A549 (cell line): ENCODE measurements at regions not wholly inside any gene's neighbourhood (a gene's known extent, or its start where the extent isn't known, plus 50 kb on each side); places are given as distances from the start of the nearest gene placed in this dataset.

ENCODE experiments used
- ATAC-seq, 2 experiments: fragments of 200-7000 bp in 1 of 2; fragments of >200 bp in 1 of 2; cut with Nextera tagmentation in 1 of 2; cut with Tn5 transposase in 1 of 2; 3 replicates each; pipeline versions ENCODE4 v1.8.0 to v1.9.1; 2018 to 2020; ENCODE audit warnings: mild to moderate bottlenecking in 1 of 2, moderate library complexity in 1 of 2
- CTCF ChIA-PET: fragments of 300-600 bp; sonication (Branson Sonifier 250); formaldehyde crosslinking; extraction: SDS; loops from one replicate; lab custom pipeline; 2021; ENCODE audit warnings: antibody characterized with exemption, inconsistent platforms; lab: Yijun Ruan, JAX
- POLR2A ChIA-PET: fragments of 350-600 bp; formaldehyde crosslinking; extraction: SDS; loops from one replicate; lab custom pipeline; 2021; ENCODE audit warnings: antibody characterized with exemption, inconsistent platforms; lab: Yijun Ruan, JAX
- DNase-seq, 2 experiments: peaks; one replicate each; pipeline versions ENCODE4 v3.0.0 to v3.0.0-alpha.2; 2011 to 2016; ENCODE audit warnings: low read depth in 1 of 2, low spot score in 1 of 2
- FAIRE-seq: peaks from 2 replicates; lab custom pipeline; 2011; peaks lifted over from hg19 to GRCh38; lab: Jason Lieb, UNC
- H3K27ac ChIP-seq, 2 experiments: fragments of >200 bp; sonication (Bioruptor Twin); formaldehyde crosslinking; 3 replicates each; pipeline ENCODE4 v1.5.1; 2016 to 2017
- H3K4me1 ChIP-seq: fragments of >200 bp; sonication (Bioruptor Twin); formaldehyde crosslinking; 3 replicates; pipeline ENCODE4 v1.6.1; 2016
- H3K4me2 ChIP-seq: fragments of >200 bp; sonication (Bioruptor Twin); formaldehyde crosslinking; 3 replicates; pipeline ENCODE4 v1.6.1; 2016
- H3K4me3 ChIP-seq: fragments of >200 bp; sonication (Bioruptor Twin); formaldehyde crosslinking; 3 replicates; pipeline ENCODE4 v1.5.1; 2016
- H3K9me3 ChIP-seq: fragments of >200 bp; sonication (Bioruptor Twin); formaldehyde crosslinking; 3 replicates; pipeline ENCODE4 v1.6.1; 2016
- CBX8 ChIP-seq: fragments of 200-600 bp; sonication (generic); IDR thresholded peaks from 2 replicates; pipeline ENCODE4 v1.6.1; 2016
- CHD4 ChIP-seq: fragments of 200-600 bp; sonication (generic); IDR thresholded peaks from 2 replicates; pipeline ENCODE4 v1.6.1; 2016; ENCODE audit warnings: antibody characterized with exemption, mild to moderate bottlenecking, borderline replicate concordance
- EHF ChIP-seq: fragments of 250-450 bp; sonication (Bioruptor Pico); IDR thresholded peaks from 2 replicates; pipeline ENCODE4 v1.5.0; 2020; ENCODE audit warnings: mild to moderate bottlenecking
- EP300 ChIP-seq, 2 experiments: fragments of >200 bp; sonication (Bioruptor Twin); formaldehyde crosslinking; IDR thresholded peaks; 2 replicates in 1 of 2; 3 replicates in 1 of 2; pipeline ENCODE4 v1.6.1; 2016 to 2017
- FOXS1 ChIP-seq: fragments of 250-450 bp; sonication (Bioruptor Pico); IDR thresholded peaks from 2 replicates; pipeline ENCODE4 v1.5.0; 2020; ENCODE audit warnings: mild to moderate bottlenecking, moderate library complexity
- HEYL ChIP-seq: fragments of 250-450 bp; sonication (Bioruptor Pico); IDR thresholded peaks from 2 replicates; pipeline ENCODE4 v1.8.0; 2021; ENCODE audit warnings: mild to moderate bottlenecking, moderate library complexity
- HOXA7 ChIP-seq: fragments of 250-450 bp; sonication (Bioruptor Pico); IDR thresholded peaks from 2 replicates; pipeline ENCODE4 v1.5.0; 2020; ENCODE audit warnings: mild to moderate bottlenecking, moderate library complexity
- MYC ChIP-seq: IDR thresholded peaks from 2 replicates; pipeline ENCODE4 v1.6.1; 2012; ENCODE audit warnings: mild to moderate bottlenecking, inconsistent platforms, low read length, improper control_type of control experiment, borderline replicate concordance
- TP53 ChIP-seq: fragments of 250-450 bp; sonication (Bioruptor Pico); IDR thresholded peaks from 2 replicates; pipeline ENCODE4 v1.5.0; 2021; ENCODE audit warnings: mild to moderate bottlenecking, moderate library complexity
- ZNF302 ChIP-seq: fragments of 250-450 bp; sonication (Bioruptor Pico); IDR thresholded peaks from 2 replicates; pipeline ENCODE4 v1.9.0; 2021; ENCODE audit warnings: inconsistent platforms, mild to moderate bottlenecking, moderate library complexity
- WGBS: methylation state at CpG from one replicate; pipeline ENCODE4 v1.1.6; 2017; ENCODE audit errors: missing lambda C conversion rate; 5-methylcytosine and 5-hydroxymethylcytosine counted together
- TF ChIP-seq, protein P1 (sequence below): fragments of 250-450 bp; sonication (Bioruptor Pico); IDR thresholded peaks from 2 replicates; pipeline ENCODE4 v1.5.0; 2020; ENCODE audit warnings: low read depth, mild to moderate bottlenecking, moderate library complexity
- TF ChIP-seq, protein P2 (sequence below): fragments of 450-650 bp; IDR thresholded peaks from 2 replicates; pipeline ENCODE4 v1.6.1; 2014; ENCODE audit warnings: antibody characterized with exemption
- TF ChIP-seq, protein P3 (sequence below): IDR thresholded peaks from 2 replicates; pipeline ENCODE4 v1.6.1; 2012
- TF ChIP-seq, protein P4 (sequence below): fragments of 200-600 bp; sonication (generic); IDR thresholded peaks from 2 replicates; pipeline ENCODE4 v1.6.1; 2016; ENCODE audit warnings: antibody characterized with exemption, mild to moderate bottlenecking, moderate library complexity
- TF ChIP-seq, protein P5 (sequence below): fragments of 250-450 bp; sonication (Bioruptor Pico); IDR thresholded peaks from 2 replicates; pipeline ENCODE4 v1.5.0; 2021; ENCODE audit warnings: mild to moderate bottlenecking, moderate library complexity, borderline replicate concordance

DNA sequence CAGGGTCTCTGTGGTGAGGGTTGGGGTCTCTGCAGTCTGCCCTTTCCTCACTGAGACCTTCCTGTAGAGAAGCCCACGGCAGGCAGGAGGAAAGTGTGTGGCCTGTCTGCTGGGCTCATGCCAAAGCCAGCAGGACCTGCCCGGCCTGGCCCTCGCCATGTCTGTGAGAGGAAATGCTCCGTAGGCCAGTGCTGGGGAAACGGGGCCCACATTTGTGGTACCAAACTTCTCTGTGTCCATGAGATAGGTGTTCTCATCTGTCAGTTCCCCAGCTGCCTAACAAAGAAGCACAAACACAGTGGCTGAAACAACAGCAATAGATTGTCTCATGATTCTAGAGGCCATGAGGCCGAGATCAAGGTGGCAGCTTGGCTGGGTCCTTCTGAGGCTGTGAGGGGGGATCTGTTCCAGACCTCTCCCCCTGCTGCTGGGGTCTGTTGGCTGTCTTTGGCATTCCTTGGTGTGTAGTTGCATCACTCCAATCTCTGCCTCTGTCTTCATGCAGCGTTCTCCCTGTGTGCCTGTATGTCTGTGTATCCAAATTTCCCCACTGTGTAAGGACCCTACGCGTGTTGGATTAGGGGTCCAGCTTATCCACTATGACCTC is 772.5 kb downstream of the TBC1D22A start:
- no peak for DNase-seq
- H3K27ac ChIP-seq, result no peak overlapping the region
- H3K4me3 ChIP-seq, result no peak overlapping the region
- H3K4me2 ChIP-seq, result no peak overlapping the region
- POLR2A ChIA-PET, result no interaction called here
- no peak for FAIRE-seq
- WGBS, result 58% methylated on average over 7 of the region's 9 CpGs
- no peak for TF ChIP-seq MYC
- TF ChIP-seq, protein P1, sequence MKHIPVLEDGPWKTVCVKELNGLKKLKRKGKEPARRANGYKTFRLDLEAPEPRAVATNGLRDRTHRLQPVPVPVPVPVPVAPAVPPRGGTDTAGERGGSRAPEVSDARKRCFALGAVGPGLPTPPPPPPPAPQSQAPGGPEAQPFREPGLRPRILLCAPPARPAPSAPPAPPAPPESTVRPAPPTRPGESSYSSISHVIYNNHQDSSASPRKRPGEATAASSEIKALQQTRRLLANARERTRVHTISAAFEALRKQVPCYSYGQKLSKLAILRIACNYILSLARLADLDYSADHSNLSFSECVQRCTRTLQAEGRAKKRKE, result no peak
- no peak for TF ChIP-seq HOXA7 (CRISPR knock-in tag)
- no peak for TF ChIP-seq HEYL (CRISPR knock-in tag)
- TF ChIP-seq CHD4, result no peak
- TF ChIP-seq, protein P2, sequence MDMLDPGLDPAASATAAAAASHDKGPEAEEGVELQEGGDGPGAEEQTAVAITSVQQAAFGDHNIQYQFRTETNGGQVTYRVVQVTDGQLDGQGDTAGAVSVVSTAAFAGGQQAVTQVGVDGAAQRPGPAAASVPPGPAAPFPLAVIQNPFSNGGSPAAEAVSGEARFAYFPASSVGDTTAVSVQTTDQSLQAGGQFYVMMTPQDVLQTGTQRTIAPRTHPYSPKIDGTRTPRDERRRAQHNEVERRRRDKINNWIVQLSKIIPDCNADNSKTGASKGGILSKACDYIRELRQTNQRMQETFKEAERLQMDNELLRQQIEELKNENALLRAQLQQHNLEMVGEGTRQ, result no peak
- TF ChIP-seq ZNF302 (CRISPR knock-in tag), result no peak
- TF ChIP-seq EHF (CRISPR knock-in tag), result no peak
- H3K4me1 ChIP-seq, result no peaks in the 10 kb centered on the region
- CTCF ChIA-PET, result no interaction called here
- no peak for ATAC-seq
- H3K9me3 ChIP-seq, result no peaks in the 10 kb centered on the region

DNA sequence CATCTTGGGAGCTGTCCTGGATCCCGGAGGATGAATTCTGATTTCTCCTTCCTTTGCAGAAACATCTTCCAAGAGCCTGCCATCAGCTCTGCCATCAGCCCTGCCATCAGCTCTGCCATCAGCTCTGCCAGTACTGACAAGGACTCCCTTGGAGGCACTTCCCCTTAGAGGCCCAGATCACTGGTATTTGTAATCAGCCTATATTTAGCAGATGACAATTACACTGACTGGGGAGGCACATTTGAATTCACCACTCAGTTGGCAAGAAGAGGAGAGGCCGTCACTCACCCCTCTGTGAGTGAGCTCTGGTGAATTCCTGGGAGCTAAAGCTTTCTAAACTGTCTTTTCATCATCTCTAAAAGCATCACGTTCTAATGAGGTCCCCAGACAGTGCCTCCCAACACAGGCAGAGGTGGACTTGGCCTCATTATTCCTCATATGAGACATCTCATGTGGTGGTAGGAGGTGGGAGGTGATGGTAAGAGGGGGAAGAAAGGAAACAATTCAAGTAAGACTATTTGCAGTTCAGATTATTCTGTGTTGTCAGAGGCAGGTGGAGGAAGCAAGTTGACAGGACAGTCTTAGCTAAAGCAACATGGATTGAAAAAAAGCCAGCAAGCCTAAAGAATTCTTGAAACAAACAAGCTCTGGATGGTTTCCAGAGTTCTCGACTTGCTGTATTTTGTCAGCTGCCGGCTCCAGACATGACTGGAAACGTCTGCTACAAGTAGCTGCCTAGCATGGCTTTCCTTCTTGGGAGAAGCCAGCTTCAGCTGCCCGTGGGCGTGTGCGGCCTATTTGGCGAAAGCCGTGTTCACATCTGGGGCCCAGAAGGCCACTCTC is 771.7 kb downstream of the TBC1D22A start:
- FAIRE-seq (no peak), DNase-seq (no peak), ATAC-seq (no peak)
- 51% methylated on average over 11 of the region's 11 CpGs for WGBS
- TF ChIP-seq CBX8 (no peak), EP300 (IDR thresholded peaks at IDR 0.05) (no peak), HEYL (CRISPR knock-in tag) (no peak), TP53 (CRISPR knock-in tag) (no peak), FOXS1 (CRISPR knock-in tag) (no peak)
- TF ChIP-seq, protein P1, result no peak
- TF ChIP-seq, protein P3, sequence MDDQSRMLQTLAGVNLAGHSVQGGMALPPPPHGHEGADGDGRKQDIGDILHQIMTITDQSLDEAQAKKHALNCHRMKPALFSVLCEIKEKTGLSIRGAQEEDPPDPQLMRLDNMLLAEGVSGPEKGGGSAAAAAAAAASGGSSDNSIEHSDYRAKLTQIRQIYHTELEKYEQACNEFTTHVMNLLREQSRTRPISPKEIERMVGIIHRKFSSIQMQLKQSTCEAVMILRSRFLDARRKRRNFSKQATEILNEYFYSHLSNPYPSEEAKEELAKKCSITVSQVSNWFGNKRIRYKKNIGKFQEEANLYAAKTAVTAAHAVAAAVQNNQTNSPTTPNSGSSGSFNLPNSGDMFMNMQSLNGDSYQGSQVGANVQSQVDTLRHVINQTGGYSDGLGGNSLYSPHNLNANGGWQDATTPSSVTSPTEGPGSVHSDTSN, result no peak
- TF ChIP-seq, protein P4, sequence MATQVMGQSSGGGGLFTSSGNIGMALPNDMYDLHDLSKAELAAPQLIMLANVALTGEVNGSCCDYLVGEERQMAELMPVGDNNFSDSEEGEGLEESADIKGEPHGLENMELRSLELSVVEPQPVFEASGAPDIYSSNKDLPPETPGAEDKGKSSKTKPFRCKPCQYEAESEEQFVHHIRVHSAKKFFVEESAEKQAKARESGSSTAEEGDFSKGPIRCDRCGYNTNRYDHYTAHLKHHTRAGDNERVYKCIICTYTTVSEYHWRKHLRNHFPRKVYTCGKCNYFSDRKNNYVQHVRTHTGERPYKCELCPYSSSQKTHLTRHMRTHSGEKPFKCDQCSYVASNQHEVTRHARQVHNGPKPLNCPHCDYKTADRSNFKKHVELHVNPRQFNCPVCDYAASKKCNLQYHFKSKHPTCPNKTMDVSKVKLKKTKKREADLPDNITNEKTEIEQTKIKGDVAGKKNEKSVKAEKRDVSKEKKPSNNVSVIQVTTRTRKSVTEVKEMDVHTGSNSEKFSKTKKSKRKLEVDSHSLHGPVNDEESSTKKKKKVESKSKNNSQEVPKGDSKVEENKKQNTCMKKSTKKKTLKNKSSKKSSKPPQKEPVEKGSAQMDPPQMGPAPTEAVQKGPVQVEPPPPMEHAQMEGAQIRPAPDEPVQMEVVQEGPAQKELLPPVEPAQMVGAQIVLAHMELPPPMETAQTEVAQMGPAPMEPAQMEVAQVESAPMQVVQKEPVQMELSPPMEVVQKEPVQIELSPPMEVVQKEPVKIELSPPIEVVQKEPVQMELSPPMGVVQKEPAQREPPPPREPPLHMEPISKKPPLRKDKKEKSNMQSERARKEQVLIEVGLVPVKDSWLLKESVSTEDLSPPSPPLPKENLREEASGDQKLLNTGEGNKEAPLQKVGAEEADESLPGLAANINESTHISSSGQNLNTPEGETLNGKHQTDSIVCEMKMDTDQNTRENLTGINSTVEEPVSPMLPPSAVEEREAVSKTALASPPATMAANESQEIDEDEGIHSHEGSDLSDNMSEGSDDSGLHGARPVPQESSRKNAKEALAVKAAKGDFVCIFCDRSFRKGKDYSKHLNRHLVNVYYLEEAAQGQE, result no peak
- TF ChIP-seq, protein P5, sequence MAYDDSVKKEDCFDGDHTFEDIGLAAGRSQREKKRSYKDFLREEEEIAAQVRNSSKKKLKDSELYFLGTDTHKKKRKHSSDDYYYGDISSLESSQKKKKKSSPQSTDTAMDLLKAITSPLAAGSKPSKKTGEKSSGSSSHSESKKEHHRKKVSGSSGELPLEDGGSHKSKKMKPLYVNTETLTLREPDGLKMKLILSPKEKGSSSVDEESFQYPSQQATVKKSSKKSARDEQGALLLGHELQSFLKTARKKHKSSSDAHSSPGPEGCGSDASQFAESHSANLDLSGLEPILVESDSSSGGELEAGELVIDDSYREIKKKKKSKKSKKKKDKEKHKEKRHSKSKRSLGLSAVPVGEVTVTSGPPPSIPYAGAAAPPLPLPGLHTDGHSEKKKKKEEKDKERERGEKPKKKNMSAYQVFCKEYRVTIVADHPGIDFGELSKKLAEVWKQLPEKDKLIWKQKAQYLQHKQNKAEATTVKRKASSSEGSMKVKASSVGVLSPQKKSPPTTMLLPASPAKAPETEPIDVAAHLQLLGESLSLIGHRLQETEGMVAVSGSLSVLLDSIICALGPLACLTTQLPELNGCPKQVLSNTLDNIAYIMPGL, result no peak
- ChIA-PET CTCF (no interaction called here), POLR2A (no interaction called here)
- Histone ChIP-seq H3K4me3 (no peak overlapping the region), H3K4me2 (no peak overlapping the region), H3K27ac (no peak overlapping the region), H3K4me1 (no peaks in the 10 kb centered on the region), H3K9me3 (no peaks in the 10 kb centered on the region)
